ENCODE measurements at regions not wholly inside any gene's neighbourhood (a gene's known extent, or its start where the extent isn't known, plus 50 kb on each side); places are given as distances from the start of the nearest gene placed in this dataset.

DNA sequence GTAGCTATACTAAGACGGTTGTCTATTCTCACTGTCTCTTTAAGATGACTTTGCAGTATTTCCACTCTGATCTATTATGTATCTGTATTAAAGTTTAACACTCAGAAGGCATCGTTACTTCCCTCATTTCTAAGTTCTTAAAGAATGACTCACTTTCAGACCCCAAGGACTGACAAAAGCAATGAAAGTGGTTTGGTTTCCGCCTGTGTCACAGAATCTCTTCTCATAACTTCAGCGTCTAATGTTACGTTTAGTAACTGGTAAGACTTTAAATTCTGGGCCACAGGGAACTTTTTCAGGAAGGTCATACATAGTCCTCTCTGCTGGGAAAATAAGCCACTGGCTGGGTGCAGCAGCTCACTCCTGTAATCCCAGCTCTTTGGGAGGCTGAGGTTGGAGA lies 892.0 kb upstream of the AUTS2 start:
- no peak overlapping the region for H3K14ac ChIP-seq (replicated peaks; ENCODE audit: low read depth, low read length)
- dilution Hi-C loops (cut with HindIII; ENCODE audit: low sequenced_read_pairs, unreplicated experiment), result no loop called here
- ATAC-seq (ENCODE audit: low read depth), result peak; percentile 87

More for the DNA sequence above, 892.0 kb upstream of the AUTS2 start:
- Histone ChIP-seq H4K20me1 (ENCODE audit: insufficient read depth, low read length) (no peaks in the 10 kb centered on the region), H2BK20ac (ENCODE audit: low read depth, low read length) (peak overlapping the region; percentile 76; the same call in 1 of the 2 replicates), H3K36me3 (ENCODE audit: control insufficient read depth, insufficient read depth, low read length) (no peaks in the 10 kb centered on the region), H4K91ac (ENCODE audit: insufficient read depth, low read depth, low read length) (peak overlapping the region; percentile 84; the same call in 1 of the 2 replicates), H3K9me1 (ENCODE audit: insufficient read depth, low read length) (no peaks in the 10 kb centered on the region), H2AFZ (replicated peaks; ENCODE audit: low read length, poor library complexity) (no peak overlapping the region), H3K18ac (ENCODE audit: low read depth, low read length) (peak overlapping the region; percentile 20; the same call in 1 of the 2 replicates), H2AK9ac (replicated peaks; ENCODE audit: low read depth, low read length, poor library complexity) (no peak overlapping the region), H3K4me2 (ENCODE audit: low read depth, low read length) (no peak overlapping the region), H4K5ac (ENCODE audit: low read depth, low read length) (no peak overlapping the region), H3K27me3 (ENCODE audit: control insufficient read depth, insufficient read depth, low read length) (no peaks in the 10 kb centered on the region), H3K4ac (ENCODE audit: low read depth, low read length) (0 out of 2 replicates have a peak overlapping the region, but pooled peaks have one; percentile 59), H3K79me1 (ENCODE audit: low read depth in 1 of 2, low read length in 2 of 2) (no peaks in the 10 kb centered on the region), H2AK5ac (ENCODE audit: low read depth, low read length) (no peak overlapping the region), H3K56ac (ENCODE audit: extremely low read depth, insufficient read depth, low read length) (peak overlapping the region; percentile 24; the same call in 1 of the 2 replicates), H4K8ac (ENCODE audit: low read depth in 2 of 2, low read length in 2 of 2) (peak overlapping the region in 1 of 2 experiments; percentile 76; a peak in 3 of 4 replicates), H2BK5ac (ENCODE audit: low read depth, low read length, poor library complexity, severe bottlenecking) (peak overlapping the region; percentile 71), H3K4me3 (ENCODE audit: insufficient read depth, low read depth, low read length) (no peak overlapping the region), H3K4me1 (ENCODE audit: control insufficient read depth, insufficient read depth, low read length) (peaks cover 2% of the 10 kb centered on the region; the same call in 1 of the 2 replicates), H3K23ac (ENCODE audit: low read depth, low read length) (no peak overlapping the region), H3K9me3 (ENCODE audit: control insufficient read depth, insufficient read depth, low read length) (no peaks in the 10 kb centered on the region; the same call in 1 of the 2 replicates), H3K27ac (ENCODE audit: insufficient read depth, low read length) (peak overlapping the region; percentile 77), H2BK120ac (ENCODE audit: low read depth, low read length) (peak overlapping the region; percentile 89), H2BK15ac (ENCODE audit: low read depth, low read length) (no peak overlapping the region), H3K9ac (ENCODE audit: low read depth, low read length) (no peak overlapping the region)
- CTCF ChIA-PET, result no interaction called here
- peak; percentile 91 for DNase-seq
- no peak for TF ChIP-seq CHD1 (IDR thresholded peaks at IDR 0.05; ENCODE audit: low read depth, low read length)
- TF ChIP-seq USF2 (IDR thresholded peaks at IDR 0.05; ENCODE audit: low read depth, low read length), result no peak
- 0 out of 2 replicates have a peak, but pooled peaks have one; percentile 3 for TF ChIP-seq FOS (IDR thresholded peaks at IDR 0.05; ENCODE audit: low read depth, low read length)
- peak; percentile 49 for TF ChIP-seq MAFK (IDR thresholded peaks at IDR 0.05; ENCODE audit: low read depth, low read length)
- peak; percentile 79 for TF ChIP-seq NFE2L2 (IDR thresholded peaks at IDR 0.05; ENCODE audit: low read depth, low read length)
- in situ Hi-C loops (cut with MboI; ENCODE audit: low sequenced_read_pairs) (no loop called here), intact Hi-C loops (cut with micrococcal nuclease) (no loop called here)
- POLR2A ChIA-PET (ENCODE audit: unreplicated experiment), result no interaction called here
- no TSS peak for BruUV-seq (replicated peaks)
- WGBS, 2 experiments (ENCODE audit: extremely low coverage in 2 of 2, insufficient read length in 1 of 2), result no CpG with 5 or more reads among the region's 5 CpGs

Measured in IMR-90 (cell line).